HepG2 (cell line): ENCODE measurements at regions not wholly inside any gene's neighbourhood (a gene's known extent, or its start where the extent isn't known, plus 50 kb on each side); places are given as distances from the start of the nearest gene placed in this dataset.

Experiments used
- AFF4 ChIP-seq: sonication (generic); formaldehyde crosslinking; IDR thresholded peaks from 2 replicates; pipeline ENCODE4 v1.4.0; 2020; ENCODE audit warnings: missing genetic modification reagents
- HNRNPLL ChIP-seq: fragments of 200-400 bp; formaldehyde crosslinking; IDR thresholded peaks from 2 replicates; pipeline ENCODE4 v1.6.1; 2017; ENCODE audit warnings: mild to moderate bottlenecking, low read depth, low read length; ENCODE audit not compliant: poor library complexity, severe bottlenecking
- KDM4B ChIP-seq: sonication (generic); formaldehyde crosslinking; IDR thresholded peaks from 2 replicates; pipeline ENCODE4 v1.4.0; 2020; ENCODE audit warnings: missing genetic modification reagents
- MBD4 ChIP-seq: IDR thresholded peaks from 2 replicates; pipeline ENCODE4 v1.6.1; 2012; ENCODE audit warnings: low read length, inconsistent platforms, borderline replicate concordance
- STAG1 ChIP-seq: sonication (generic); formaldehyde crosslinking; IDR thresholded peaks from 2 replicates; pipeline ENCODE4 v1.4.0; 2020; ENCODE audit warnings: missing genetic modification reagents
- USF2 ChIP-seq, 2 experiments: sonication (generic) in 1 of 2; formaldehyde crosslinking in 1 of 2; IDR thresholded peaks; 2 replicates each; pipeline versions ENCODE4 v1.5.1 to v1.6.1; 2011 to 2020; ENCODE audit warnings: borderline replicate concordance in 1 of 2, low read depth in 1 of 2, low read length in 1 of 2, mild to moderate bottlenecking in 1 of 2, missing genetic modification reagents in 1 of 2, moderate library complexity in 1 of 2
- ZNF33A ChIP-seq: sonication (generic); formaldehyde crosslinking; IDR thresholded peaks from 2 replicates; pipeline ENCODE4 v1.5.1; 2020; ENCODE audit warnings: missing genetic modification reagents, mild to moderate bottlenecking, moderate library complexity, borderline replicate concordance
- ZNF34 ChIP-seq: sonication (generic); formaldehyde crosslinking; IDR thresholded peaks from 2 replicates; pipeline ENCODE4 v1.4.0; 2020; ENCODE audit warnings: mild to moderate bottlenecking, missing genetic modification reagents, borderline replicate concordance
- ZNF546 ChIP-seq: sonication (generic); formaldehyde crosslinking; conservative IDR thresholded peaks from 2 replicates; pipeline ENCODE4 v1.8.1; 2023; ENCODE audit warnings: mild to moderate bottlenecking, missing genetic modification reagents
- ZNF616 ChIP-seq: sonication (generic); formaldehyde crosslinking; IDR thresholded peaks from 2 replicates; pipeline ENCODE4 v1.5.0; 2020; ENCODE audit warnings: low read depth, mild to moderate bottlenecking, missing genetic modification reagents
- ZNF629 ChIP-seq: sonication (generic); formaldehyde crosslinking; conservative IDR thresholded peaks from 2 replicates; pipeline ENCODE4 v1.5.0; 2020; ENCODE audit warnings: missing genetic modification reagents
- ZNF83 ChIP-seq: sonication (generic); formaldehyde crosslinking; IDR thresholded peaks from 2 replicates; pipeline ENCODE4 v1.4.0; 2020; ENCODE audit warnings: missing genetic modification reagents, mild to moderate bottlenecking, borderline replicate concordance
- TF ChIP-seq, protein P1 (sequence below): sonication (generic); formaldehyde crosslinking; IDR thresholded peaks from 2 replicates; pipeline ENCODE4 v1.4.0; 2020; ENCODE audit warnings: mild to moderate bottlenecking, missing genetic modification reagents
- TF ChIP-seq, protein P2 (sequence below): sonication (generic); formaldehyde crosslinking; IDR thresholded peaks from one replicate; pipeline ENCODE4 v1.5.1; 2020; ENCODE audit warnings: mild to moderate bottlenecking, missing genetic modification reagents; ENCODE audit errors: not compliant biosample characterization

DNA sequence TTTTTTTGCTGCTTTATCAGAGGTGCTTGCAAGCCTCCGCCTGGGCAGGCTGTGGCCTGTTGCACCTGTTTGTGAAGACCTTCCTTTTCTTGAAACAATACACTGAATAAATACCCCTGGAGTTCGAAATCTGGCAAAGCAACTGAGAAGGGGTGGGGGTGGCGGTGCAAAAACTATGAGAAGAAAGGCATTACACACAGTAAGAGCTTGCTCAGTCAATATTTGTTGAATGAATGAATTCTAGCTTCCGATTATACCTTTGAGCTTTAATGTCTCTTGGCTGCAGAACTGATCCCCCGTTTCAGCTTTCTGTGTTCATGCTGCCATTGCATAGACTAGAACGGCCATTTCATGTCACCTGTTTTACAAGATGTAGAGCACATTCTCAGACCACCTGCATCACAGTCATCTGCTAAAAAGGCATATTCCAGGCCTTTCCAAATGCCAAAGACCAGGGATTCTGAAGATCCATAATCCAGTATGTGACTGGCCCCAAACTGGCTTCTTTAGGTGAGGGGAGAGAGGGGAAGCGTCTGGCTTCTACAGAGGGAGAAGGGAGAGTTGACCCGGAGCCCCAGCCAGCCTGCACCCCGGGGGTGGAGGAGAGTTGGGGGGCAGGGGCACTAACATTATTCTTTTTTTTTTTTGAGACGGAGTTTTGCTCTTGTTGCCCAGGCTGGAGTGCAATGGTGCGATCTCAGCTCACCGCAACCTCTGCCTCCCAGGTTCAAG, 111.5 kb downstream of the ETS2 start (continued):
- peak; percentile 88 for TF ChIP-seq MBD4
- no peak for TF ChIP-seq KDM4B (CRISPR knock-in tag)
- TF ChIP-seq USF2 (IDR thresholded peaks at IDR 0.05; ENCODE audit: low read depth, low read length) = no peak
- no peak for TF ChIP-seq USF2 (CRISPR knock-in tag; IDR thresholded peaks at IDR 0.05; ENCODE audit: borderline replicate concordance)
- no peak for TF ChIP-seq ZNF616 (CRISPR knock-in tag)
- no peak for TF ChIP-seq HNRNPLL
- no peak for TF ChIP-seq ZNF34 (CRISPR knock-in tag)
- TF ChIP-seq, protein P1, sequence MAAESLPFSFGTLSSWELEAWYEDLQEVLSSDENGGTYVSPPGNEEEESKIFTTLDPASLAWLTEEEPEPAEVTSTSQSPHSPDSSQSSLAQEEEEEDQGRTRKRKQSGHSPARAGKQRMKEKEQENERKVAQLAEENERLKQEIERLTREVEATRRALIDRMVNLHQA (CRISPR knock-in tag) = no peak
- TF ChIP-seq ZNF83 (CRISPR knock-in tag) = no peak
- TF ChIP-seq ZNF629 (CRISPR knock-in tag) = no peak
- no peak for TF ChIP-seq ZNF546 (CRISPR knock-in tag)
- TF ChIP-seq STAG1 (CRISPR knock-in tag) = peak; percentile 32
- no peak for TF ChIP-seq ZNF33A
- TF ChIP-seq, protein P2, sequence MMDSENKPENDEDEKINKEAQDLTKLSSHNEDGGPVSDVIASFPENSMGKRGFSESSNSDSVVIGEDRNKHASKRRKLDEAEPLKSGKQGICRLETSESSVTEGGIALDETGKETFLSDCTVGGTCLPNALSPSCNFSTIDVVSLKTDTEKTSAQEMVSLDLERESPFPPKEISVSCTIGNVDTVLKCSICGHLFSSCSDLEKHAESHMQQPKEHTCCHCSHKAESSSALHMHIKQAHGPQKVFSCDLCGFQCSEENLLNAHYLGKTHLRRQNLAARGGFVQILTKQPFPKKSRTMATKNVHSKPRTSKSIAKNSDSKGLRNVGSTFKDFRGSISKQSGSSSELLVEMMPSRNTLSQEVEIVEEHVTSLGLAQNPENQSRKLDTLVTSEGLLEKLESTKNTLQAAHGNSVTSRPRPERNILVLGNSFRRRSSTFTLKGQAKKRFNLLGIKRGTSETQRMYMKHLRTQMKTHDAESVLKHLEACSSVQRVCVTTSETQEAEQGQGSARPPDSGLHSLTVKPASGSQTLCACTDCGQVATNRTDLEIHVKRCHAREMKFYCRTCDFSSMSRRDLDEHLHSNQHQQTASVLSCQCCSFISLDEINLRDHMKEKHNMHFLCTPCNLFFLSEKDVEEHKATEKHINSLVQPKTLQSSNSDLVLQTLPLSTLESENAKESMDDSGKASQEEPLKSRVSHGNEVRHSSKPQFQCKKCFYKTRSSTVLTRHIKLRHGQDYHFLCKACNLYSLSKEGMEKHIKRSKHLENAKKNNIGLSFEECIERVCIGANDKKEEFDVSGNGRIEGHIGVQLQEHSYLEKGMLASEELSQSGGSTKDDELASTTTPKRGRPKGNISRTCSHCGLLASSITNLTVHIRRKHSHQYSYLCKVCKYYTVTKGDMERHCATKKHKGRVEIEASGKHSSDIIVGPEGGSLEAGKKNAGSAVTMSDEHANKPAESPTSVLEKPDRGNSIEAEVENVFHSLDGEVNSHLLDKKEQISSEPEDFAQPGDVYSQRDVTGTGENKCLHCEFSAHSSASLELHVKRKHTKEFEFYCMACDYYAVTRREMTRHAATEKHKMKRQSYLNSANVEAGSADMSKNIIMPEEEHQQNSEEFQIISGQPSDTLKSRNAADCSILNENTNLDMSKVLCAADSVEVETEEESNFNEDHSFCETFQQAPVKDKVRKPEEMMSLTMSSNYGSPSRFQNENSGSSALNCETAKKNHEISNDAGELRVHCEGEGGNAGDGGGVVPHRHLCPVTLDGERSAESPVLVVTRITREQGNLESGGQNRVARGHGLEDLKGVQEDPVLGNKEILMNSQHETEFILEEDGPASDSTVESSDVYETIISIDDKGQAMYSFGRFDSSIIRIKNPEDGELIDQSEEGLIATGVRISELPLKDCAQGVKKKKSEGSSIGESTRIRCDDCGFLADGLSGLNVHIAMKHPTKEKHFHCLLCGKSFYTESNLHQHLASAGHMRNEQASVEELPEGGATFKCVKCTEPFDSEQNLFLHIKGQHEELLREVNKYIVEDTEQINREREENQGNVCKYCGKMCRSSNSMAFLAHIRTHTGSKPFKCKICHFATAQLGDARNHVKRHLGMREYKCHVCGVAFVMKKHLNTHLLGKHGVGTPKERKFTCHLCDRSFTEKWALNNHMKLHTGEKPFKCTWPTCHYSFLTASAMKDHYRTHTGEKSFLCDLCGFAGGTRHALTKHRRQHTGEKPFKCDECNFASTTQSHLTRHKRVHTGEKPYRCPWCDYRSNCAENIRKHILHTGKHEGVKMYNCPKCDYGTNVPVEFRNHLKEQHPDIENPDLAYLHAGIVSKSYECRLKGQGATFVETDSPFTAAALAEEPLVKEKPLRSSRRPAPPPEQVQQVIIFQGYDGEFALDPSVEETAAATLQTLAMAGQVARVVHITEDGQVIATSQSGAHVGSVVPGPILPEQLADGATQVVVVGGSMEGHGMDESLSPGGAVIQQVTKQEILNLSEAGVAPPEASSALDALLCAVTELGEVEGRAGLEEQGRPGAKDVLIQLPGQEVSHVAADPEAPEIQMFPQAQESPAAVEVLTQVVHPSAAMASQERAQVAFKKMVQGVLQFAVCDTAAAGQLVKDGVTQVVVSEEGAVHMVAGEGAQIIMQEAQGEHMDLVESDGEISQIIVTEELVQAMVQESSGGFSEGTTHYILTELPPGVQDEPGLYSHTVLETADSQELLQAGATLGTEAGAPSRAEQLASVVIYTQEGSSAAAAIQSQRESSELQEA (CRISPR knock-in tag) = no peak
- TF ChIP-seq AFF4 (CRISPR knock-in tag) = no peak
